ENCODE measurements at regions not wholly inside any gene's neighbourhood (a gene's known extent, or its start where the extent isn't known, plus 50 kb on each side); places are given as distances from the start of the nearest gene placed in this dataset.

- H3K9me3 ChIP-seq (ENCODE audit: insufficient read depth, low read length): 0 out of 2 replicates have a peak, but pooled peaks cover 3% of the 10 kb centered on the region
- peaks cover 10% of the 10 kb centered on the region; the same call in 1 of the 2 replicates for H3K4me1 ChIP-seq (ENCODE audit: low read length)
- peaks cover 2% of the 10 kb centered on the region for H3K36me3 ChIP-seq (replicated peaks; ENCODE audit: low read depth, low read length)
- H4K20me1 ChIP-seq (ENCODE audit: insufficient read depth, low read length): no peaks in the 10 kb centered on the region
- no peak overlapping the region for H3K4me2 ChIP-seq (ENCODE audit: low read length)
- no peak overlapping the region for H3K9ac ChIP-seq (ENCODE audit: low read length)
- no peaks in the 10 kb centered on the region for H3K79me2 ChIP-seq (ENCODE audit: low read length)
- no peaks in the 10 kb centered on the region for H3K27me3 ChIP-seq (ENCODE audit: low read depth, low read length)
- no peak overlapping the region for H2AFZ ChIP-seq (ENCODE audit: low read depth, low read length)
- TF ChIP-seq CTCF (IDR thresholded peaks at IDR 0.05; ENCODE audit: low read depth, low read length) (no peak), EZH2phosphoT487 (IDR thresholded peaks at IDR 0.05; ENCODE audit: low read depth) (no peak)
- H3K4me3 ChIP-seq (ENCODE audit: low read length): no peak overlapping the region
- H3K27ac ChIP-seq (ENCODE audit: low read length): no peak overlapping the region
Measured at GRCh38 chr6:67353861-67354260, 1281.2 kb upstream of the ADGRB3 start.

GRCh38 chr6:67352717-67353116 lies 1282.4 kb upstream of the ADGRB3 start:
- H3K27ac ChIP-seq (ENCODE audit: low read length): no peak overlapping the region

GRCh38 chr6:67350729-67351128 lies 1284.4 kb upstream of the ADGRB3 start:
- no peaks in the 10 kb centered on the region for H3K79me2 ChIP-seq (ENCODE audit: low read length)
- H3K27me3 ChIP-seq (ENCODE audit: low read depth, low read length): no peaks in the 10 kb centered on the region
- no peak for TF ChIP-seq CTCF (IDR thresholded peaks at IDR 0.05; ENCODE audit: low read depth, low read length)
- TF ChIP-seq EZH2phosphoT487 (IDR thresholded peaks at IDR 0.05; ENCODE audit: low read depth): no peak
- H3K4me1 ChIP-seq (ENCODE audit: low read length): no peaks in the 10 kb centered on the region
- H3K36me3 ChIP-seq (replicated peaks; ENCODE audit: low read depth, low read length): no peaks in the 10 kb centered on the region
- no peak overlapping the region for H3K4me2 ChIP-seq (ENCODE audit: low read length)
- no peaks in the 10 kb centered on the region for H4K20me1 ChIP-seq (ENCODE audit: insufficient read depth, low read length)
- no peak overlapping the region for H3K9ac ChIP-seq (ENCODE audit: low read length)
- no peaks in the 10 kb centered on the region for H3K9me3 ChIP-seq (ENCODE audit: insufficient read depth, low read length)
- H3K4me3 ChIP-seq (ENCODE audit: low read length): no peak overlapping the region
- no peak overlapping the region for H3K27ac ChIP-seq (ENCODE audit: low read length)
- H2AFZ ChIP-seq (ENCODE audit: low read depth, low read length): no peak overlapping the region

More at GRCh38 chr6:67352717-67353116, 1282.4 kb upstream of the ADGRB3 start:
- Histone ChIP-seq H3K79me2 (ENCODE audit: low read length) (no peaks in the 10 kb centered on the region), H3K9ac (ENCODE audit: low read length) (no peak overlapping the region), H3K4me2 (ENCODE audit: low read length) (no peak overlapping the region), H3K36me3 (replicated peaks; ENCODE audit: low read depth, low read length) (peaks cover 2% of the 10 kb centered on the region), H3K27me3 (ENCODE audit: low read depth, low read length) (no peaks in the 10 kb centered on the region), H3K9me3 (ENCODE audit: insufficient read depth, low read length) (0 out of 2 replicates have a peak, but pooled peaks cover 3% of the 10 kb centered on the region), H4K20me1 (ENCODE audit: insufficient read depth, low read length) (no peaks in the 10 kb centered on the region), H2AFZ (ENCODE audit: low read depth, low read length) (no peak overlapping the region), H3K4me1 (ENCODE audit: low read length) (peaks cover 10% of the 10 kb centered on the region; the same call in 1 of the 2 replicates), H3K4me3 (ENCODE audit: low read length) (no peak overlapping the region)
- TF ChIP-seq EZH2phosphoT487 (IDR thresholded peaks at IDR 0.05; ENCODE audit: low read depth) (no peak), CTCF (IDR thresholded peaks at IDR 0.05; ENCODE audit: low read depth, low read length) (no peak)

GRCh38 chr6:67345946-67346345 lies 1289.1 kb upstream of the ADGRB3 start:
- TF ChIP-seq CTCF (IDR thresholded peaks at IDR 0.05; ENCODE audit: low read depth, low read length) (no peak), EZH2phosphoT487 (IDR thresholded peaks at IDR 0.05; ENCODE audit: low read depth) (no peak)
- H2AFZ ChIP-seq (ENCODE audit: low read depth, low read length): no peak overlapping the region
- H4K20me1 ChIP-seq (ENCODE audit: insufficient read depth, low read length): no peaks in the 10 kb centered on the region
- H3K4me1 ChIP-seq (ENCODE audit: low read length): no peaks in the 10 kb centered on the region
- no peaks in the 10 kb centered on the region for H3K9me3 ChIP-seq (ENCODE audit: insufficient read depth, low read length)
- no peaks in the 10 kb centered on the region for H3K36me3 ChIP-seq (replicated peaks; ENCODE audit: low read depth, low read length)
- H3K4me2 ChIP-seq (ENCODE audit: low read length): no peak overlapping the region
- H3K9ac ChIP-seq (ENCODE audit: low read length): no peak overlapping the region
- no peaks in the 10 kb centered on the region for H3K79me2 ChIP-seq (ENCODE audit: low read length)
- H3K27me3 ChIP-seq (ENCODE audit: low read depth, low read length): no peaks in the 10 kb centered on the region
- H3K4me3 ChIP-seq (ENCODE audit: low read length): no peak overlapping the region
- H3K27ac ChIP-seq (ENCODE audit: low read length): no peak overlapping the region
